PC-9 (cell line): ENCODE measurements at regions not wholly inside any gene's neighbourhood (a gene's known extent, or its start where the extent isn't known, plus 50 kb on each side); places are given as distances from the start of the nearest gene placed in this dataset.

Source experiments
- BruUV-seq: library from RNA; stranded (reverse); fragments of 400-500 nt; replicated peaks from 2 replicates; lab custom pipeline; 2021; lab: Mats Ljungman, UMichigan
- CTCF ChIA-PET: fragments of 300-600 bp; sonication (Branson Sonifier 250); formaldehyde crosslinking; loops from one replicate; lab custom pipeline; 2022; ENCODE audit warnings: antibody characterized with exemption; lab: Charles Lee
- POLR2A ChIA-PET: fragments of 300-600 bp; sonication (Branson Sonifier 250); formaldehyde crosslinking; loops from one replicate; lab custom pipeline; 2022; ENCODE audit warnings: antibody characterized with exemption; ENCODE audit not compliant: unreplicated experiment; lab: Charles Lee
- DNase-seq, 2 experiments: peaks; one replicate each; pipeline versions ENCODE4 v3.0.0 to v3.0.0-alpha.2; 2015 to 2022; ENCODE audit warnings: mixed read lengths in 1 of 2
- H2AFZ ChIP-seq: fragments of 200-600 bp; sonication (generic); 2 replicates; pipeline ENCODE4 v1.8.1; 2017; ENCODE audit warnings: antibody characterized with exemption
- H3F3A ChIP-seq: fragments of 200-600 bp; sonication (generic); 2 replicates; pipeline ENCODE4 v1.8.1; 2017; ENCODE audit warnings: antibody characterized with exemption, mild to moderate bottlenecking, low read depth; ENCODE audit not compliant: insufficient read depth
- H3K27ac ChIP-seq: fragments of 200-600 bp; sonication (generic); 2 replicates; pipeline ENCODE4 v1.6.1; 2016; ENCODE audit warnings: mixed run types
- H3K27me3 ChIP-seq: fragments of 200-600 bp; sonication (generic); 2 replicates; pipeline ENCODE4 v1.6.1; 2016; ENCODE audit warnings: low read depth, mixed run types; ENCODE audit not compliant: insufficient read depth
- H3K36me3 ChIP-seq: fragments of 200-600 bp; sonication (generic); 2 replicates; pipeline ENCODE4 v1.6.1; 2016; ENCODE audit warnings: low read depth, mixed run types
- H3K4me1 ChIP-seq: fragments of 200-600 bp; sonication (generic); replicated peaks from 2 replicates; pipeline ENCODE4 v1.6.1; 2016; ENCODE audit warnings: mixed run types; ENCODE audit not compliant: insufficient read depth
- H3K4me2 ChIP-seq: fragments of 200-600 bp; sonication (generic); 2 replicates; pipeline ENCODE4 v1.6.1; 2017; ENCODE audit warnings: mixed run types
- H3K4me3 ChIP-seq: fragments of 200-600 bp; sonication (generic); 2 replicates; pipeline ENCODE4 v1.6.1; 2016; ENCODE audit warnings: mixed run types
- H3K79me2 ChIP-seq: fragments of 200-600 bp; sonication (generic); 2 replicates; pipeline ENCODE4 v1.6.1; 2017; ENCODE audit warnings: low read depth, mixed run types
- H3K9me2 ChIP-seq: fragments of 200-600 bp; sonication (generic); 2 replicates; pipeline ENCODE4 v1.8.1; 2017; ENCODE audit warnings: mild to moderate bottlenecking; ENCODE audit not compliant: insufficient read depth
- H3K9me3 ChIP-seq: fragments of 200-600 bp; sonication (generic); 2 replicates; pipeline ENCODE4 v1.8.1; 2016; ENCODE audit warnings: low read depth; ENCODE audit not compliant: insufficient read depth
- H4K20me1 ChIP-seq: fragments of 200-600 bp; sonication (generic); 2 replicates; pipeline ENCODE4 v1.8.1; 2017; ENCODE audit not compliant: insufficient read depth
- EZH2 ChIP-seq: fragments of 200-600 bp; sonication (generic); IDR thresholded peaks from 2 replicates; pipeline ENCODE4 v1.8.0; 2017; ENCODE audit warnings: antibody characterized with exemption, low read depth
- intact Hi-C: fragments of 100-400 bp; cut with micrococcal nuclease; formaldehyde crosslinking; loops from one replicate; pipeline ENCODE4 v1.10.0; 2022; ENCODE audit not compliant: unreplicated experiment
- TF ChIP-seq, protein P1 (sequence below): fragments of 200-600 bp; sonication (generic); conservative IDR thresholded peaks from 2 replicates; pipeline ENCODE4 v1.6.1; 2017; ENCODE audit warnings: mixed run types, antibody characterized with exemption, mild to moderate bottlenecking, moderate library complexity

DNA sequence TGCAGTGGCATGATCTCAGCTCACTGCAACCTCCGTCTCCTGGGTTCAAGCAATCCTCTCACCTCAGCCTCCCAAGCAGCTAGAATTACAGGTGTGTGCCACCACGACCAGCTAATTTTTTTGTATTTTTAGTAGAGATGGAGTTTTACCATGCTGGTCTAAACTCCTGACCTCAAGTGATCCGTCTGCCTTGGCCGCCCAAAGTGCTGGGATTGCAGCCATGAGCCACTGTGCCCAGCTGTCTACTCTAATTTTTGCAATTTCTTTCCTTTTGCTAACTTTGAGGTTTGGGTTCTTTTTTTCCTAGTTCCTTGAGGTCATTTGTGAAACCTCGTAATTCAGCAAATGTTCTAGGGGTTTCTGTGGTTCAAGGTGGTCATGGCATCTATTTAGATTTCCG, 63.7 kb upstream of the PRLR start:
- Histone ChIP-seq H2AFZ (no peak overlapping the region), H3F3A (no peaks in the 10 kb centered on the region), H3K4me3 (no peak overlapping the region), H3K9me2 (no peaks in the 10 kb centered on the region; the same call in 1 of the 2 replicates), H3K4me2 (no peak overlapping the region), H3K27me3 (no peaks in the 10 kb centered on the region), H3K36me3 (no peaks in the 10 kb centered on the region), H4K20me1 (0 out of 2 replicates have a peak, but pooled peaks cover 2% of the 10 kb centered on the region), H3K4me1 (no peaks in the 10 kb centered on the region), H3K79me2 (no peaks in the 10 kb centered on the region), H3K27ac (no peak overlapping the region), H3K9me3 (no peaks in the 10 kb centered on the region)
- intact Hi-C loops: no loop called here
- DNase-seq: no peak
- ChIA-PET CTCF (no interaction called here), POLR2A (interaction anchor here (0.6 kb wide), 1 partner anchor 346 kb away, joined by 3 read pairs; no protein-coding TSS in a partner anchor)
- no TSS peak for BruUV-seq
- TF ChIP-seq EZH2: no peak
- TF ChIP-seq, protein P1, sequence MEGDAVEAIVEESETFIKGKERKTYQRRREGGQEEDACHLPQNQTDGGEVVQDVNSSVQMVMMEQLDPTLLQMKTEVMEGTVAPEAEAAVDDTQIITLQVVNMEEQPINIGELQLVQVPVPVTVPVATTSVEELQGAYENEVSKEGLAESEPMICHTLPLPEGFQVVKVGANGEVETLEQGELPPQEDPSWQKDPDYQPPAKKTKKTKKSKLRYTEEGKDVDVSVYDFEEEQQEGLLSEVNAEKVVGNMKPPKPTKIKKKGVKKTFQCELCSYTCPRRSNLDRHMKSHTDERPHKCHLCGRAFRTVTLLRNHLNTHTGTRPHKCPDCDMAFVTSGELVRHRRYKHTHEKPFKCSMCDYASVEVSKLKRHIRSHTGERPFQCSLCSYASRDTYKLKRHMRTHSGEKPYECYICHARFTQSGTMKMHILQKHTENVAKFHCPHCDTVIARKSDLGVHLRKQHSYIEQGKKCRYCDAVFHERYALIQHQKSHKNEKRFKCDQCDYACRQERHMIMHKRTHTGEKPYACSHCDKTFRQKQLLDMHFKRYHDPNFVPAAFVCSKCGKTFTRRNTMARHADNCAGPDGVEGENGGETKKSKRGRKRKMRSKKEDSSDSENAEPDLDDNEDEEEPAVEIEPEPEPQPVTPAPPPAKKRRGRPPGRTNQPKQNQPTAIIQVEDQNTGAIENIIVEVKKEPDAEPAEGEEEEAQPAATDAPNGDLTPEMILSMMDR: no peak

DNA sequence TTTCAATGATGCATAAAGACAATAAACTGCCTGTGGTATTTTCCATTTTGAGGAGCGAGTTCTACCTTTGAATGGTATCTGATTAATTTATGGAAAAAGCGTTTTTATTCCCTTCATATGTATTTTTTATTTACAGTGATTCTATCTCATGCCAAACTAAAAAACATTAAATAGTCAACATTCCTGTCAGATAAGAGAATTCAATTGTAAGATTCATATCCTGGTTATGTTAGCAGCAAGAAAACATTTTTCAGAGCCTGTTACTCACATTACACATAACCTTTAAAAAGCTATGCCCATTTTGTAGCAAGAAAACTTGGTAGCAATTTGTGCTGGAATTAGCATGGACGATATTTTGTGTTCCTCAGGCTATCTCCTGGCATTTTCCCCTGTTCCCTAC, 55.1 kb upstream of the PRLR start:
- H3K4me3 ChIP-seq: no peak overlapping the region
- TF ChIP-seq, protein P1: no peak
- TF ChIP-seq EZH2: no peak
- H3K9me2 ChIP-seq: no peaks in the 10 kb centered on the region
- no peaks in the 10 kb centered on the region for H3K79me2 ChIP-seq
- no peaks in the 10 kb centered on the region for H3K9me3 ChIP-seq
- H4K20me1 ChIP-seq: no peaks in the 10 kb centered on the region
- H3K4me2 ChIP-seq: no peak overlapping the region
- no peaks in the 10 kb centered on the region for H3K4me1 ChIP-seq
- H3K27ac ChIP-seq: no peak overlapping the region
- no peak overlapping the region for H2AFZ ChIP-seq
- no peaks in the 10 kb centered on the region for H3F3A ChIP-seq
- BruUV-seq: no TSS peak
- ChIA-PET POLR2A (no interaction called here), CTCF (no interaction called here)
- intact Hi-C loops: no loop called here
- DNase-seq: no peak
- H3K27me3 ChIP-seq: no peaks in the 10 kb centered on the region
- no peaks in the 10 kb centered on the region for H3K36me3 ChIP-seq

DNA sequence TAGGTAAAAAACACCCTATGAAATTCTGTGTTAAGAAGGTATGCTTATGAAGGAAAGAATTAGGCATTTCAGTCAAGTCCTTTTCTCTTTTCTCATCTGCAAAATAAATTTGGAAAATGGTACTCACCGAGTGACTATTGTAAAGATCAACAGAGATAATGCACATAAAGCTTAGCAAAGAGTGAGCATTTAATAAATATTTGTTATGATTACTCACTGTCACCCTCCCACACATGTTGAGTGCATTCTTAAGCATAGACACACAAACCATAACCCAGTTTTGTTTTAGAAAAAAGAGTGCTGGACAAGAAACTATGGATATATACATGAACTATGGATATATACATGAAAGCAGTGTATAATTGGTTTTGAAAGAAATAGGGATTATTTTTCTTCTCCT, 54.7 kb upstream of the PRLR start:
- Histone ChIP-seq H3K9me2 (no peaks in the 10 kb centered on the region), H3K27me3 (no peaks in the 10 kb centered on the region), H3K36me3 (no peaks in the 10 kb centered on the region), H3K4me3 (no peak overlapping the region), H3K4me2 (no peak overlapping the region), H4K20me1 (no peaks in the 10 kb centered on the region), H3F3A (no peaks in the 10 kb centered on the region), H3K9me3 (no peaks in the 10 kb centered on the region), H3K4me1 (no peaks in the 10 kb centered on the region), H2AFZ (no peak overlapping the region), H3K27ac (no peak overlapping the region), H3K79me2 (no peaks in the 10 kb centered on the region)
- intact Hi-C loops: no loop called here
- ChIA-PET CTCF (no interaction called here), POLR2A (no interaction called here)
- no TSS peak for BruUV-seq
- TF ChIP-seq, protein P1: no peak
- no peak for TF ChIP-seq EZH2
- no peak for DNase-seq
